Heart right ventricle (tissue), 16 donors: ENCODE measurements at regions not wholly inside any gene's neighbourhood (a gene's known extent, or its start where the extent isn't known, plus 50 kb on each side); places are given as distances from the start of the nearest gene placed in this dataset.

Experiments used
- ATAC-seq, 8 donors: fragments of 200-7000 bp; cut with Tn5 transposase; one replicate each; pipeline ENCODE4 v1.9.1; 2020; ENCODE audit warnings: mild to moderate bottlenecking in 8 of 8, moderate library complexity in 8 of 8, moderate number of reproducible peaks in 1 of 8
- DNase-seq, 2 donors: peaks; one replicate each; pipeline ENCODE4 v3.0.0-alpha.2; 2020
- H3K27ac ChIP-seq, 10 donors: fragments of 200-600 bp; sonication (generic) in 2 of 10; one replicate each; pipeline versions ENCODE4 v1.5.0 to v1.8.0; 2020 to 2022; ENCODE audit warnings: mild to moderate bottlenecking in 3 of 10
- H3K27me3 ChIP-seq, 7 donors: fragments of 200-600 bp; one replicate each; pipeline ENCODE4 v1.8.0; 2021 to 2022; ENCODE audit warnings: mild to moderate bottlenecking in 2 of 7
- H3K36me3 ChIP-seq, 9 donors: fragments of 200-600 bp; sonication (generic) in 1 of 9; one replicate each; pipeline versions ENCODE4 v1.5.0 to v1.8.0; 2020 to 2022; ENCODE audit warnings: mild to moderate bottlenecking in 2 of 9
- H3K4me1 ChIP-seq, 9 donors: fragments of 200-600 bp; sonication (generic) in 1 of 9; one replicate each; pipeline versions ENCODE4 v1.5.0 to v1.8.0; 2020 to 2022; ENCODE audit warnings: mild to moderate bottlenecking in 4 of 9
- H3K4me3 ChIP-seq, 10 donors: fragments of 200-600 bp; sonication (generic) in 2 of 10; one replicate each; pipeline versions ENCODE4 v1.5.0 to v1.8.0; 2020 to 2022; ENCODE audit warnings: mild to moderate bottlenecking in 7 of 10, moderate library complexity in 2 of 10
- H3K9me3 ChIP-seq, 11 donors: fragments of 200-600 bp in 10 of 11; sonication (generic) in 2 of 11; one replicate each; pipeline versions ENCODE4 v1.5.0 to v1.8.0; 2013 to 2022; ENCODE audit warnings: mild to moderate bottlenecking in 2 of 11, control low read depth in 1 of 11, moderate library complexity in 1 of 11
- CTCF ChIP-seq, 9 donors: fragments of 200-600 bp; sonication (generic) in 2 of 9; IDR thresholded peaks; one replicate each; pipeline versions ENCODE4 v1.5.0 to v1.8.0; 2021 to 2022; ENCODE audit warnings: antibody characterized with exemption in 9 of 9, mild to moderate bottlenecking in 5 of 9, moderate library complexity in 1 of 9
- WGBS, 2 donors: extraction: QIAGEN DNeasy Blood & Tissue Kit; methylation state at CpG; one replicate each; pipeline ENCODE4 v1.1.7; 2013; ENCODE audit warnings: inconsistent platforms in 1 of 2; 5-methylcytosine and 5-hydroxymethylcytosine counted together
- intact Hi-C, 10 donors: fragments of 100-400 bp; cut with DNase I; formaldehyde crosslinking; loops; one replicate each; pipeline versions ENCODE4 v1.11.1 to v1.14.2; 2022
- donor health status: Arrhythmogenic right ventricular cardiomyopathy.
- donor health status: ischemic (EF 13 %, LVEDD 7.1; RV severe dilation, severe dysfunction).
- donor health status: healthy with polysubstance abuse.
- donor health status: DM: no; HTN: yes; CAD: no.
- donor health status: DM: no; HTN: no; CAD: no.
- donor health status: ischemic (EF 25% LVEDD 6.9; RV normal size, moderate dysfunction).
- donor health status: ischemic (EF 25% LVEDD 5.7; RV mildly dilated, moderate dysfunction).
- donor health status: healthy.
- donor health status: DM: yes; HTN: yes; CAD: no.
- donor health status: Ischemic cardiomyopathy.
- donor health status: ischemic (EF 35%, LVEDD 5.7; RV mildly dilated, moderate dysfunction).
- donor health status: nonischemic (EF 11% LVEDD 7.7; RV severe dilation, severe dysfunction).
- donor health status: DM: yes; HTN: yes; CAD: no.
- donor health status: PGD.
- donor health status: ischemic (EF 29% LVEDD 5.4; RV normal size, mild dysfunction).
- donor health status: nonischemic (EF 23%, LVEDD 6.1; RV moderate dilation, normal function).

- no peaks in the 10 kb centered on the region for H3K4me1 ChIP-seq
- H3K27ac ChIP-seq, result no peak overlapping the region
- DNase-seq, result no peak
- no peaks in the 10 kb centered on the region for H3K9me3 ChIP-seq
- no peak for TF ChIP-seq CTCF (IDR thresholded peaks at IDR 0.05)
- no peak overlapping the region for H3K4me3 ChIP-seq
- WGBS, 2 donors, result 68 to 74% methylated on average over 8 of the region's 8 CpGs
- H3K36me3 ChIP-seq, result no peaks in the 10 kb centered on the region
- peaks cover 0 to 27% (median 6%) of the 10 kb centered on the region in 7 donors for H3K27me3 ChIP-seq
- intact Hi-C loops, result no loop called here
- ATAC-seq, result no peak
Measured at GRCh38 chr1:4121293-4121684, 221.2 kb upstream of the C1orf174 start.

GRCh38 chr1:4121834-4122512, 221.9 kb upstream of the C1orf174 start:
- H3K9me3 ChIP-seq, result peaks cover 0 to 4% (median 0%) of the 10 kb centered on the region in 11 donors
- H3K4me3 ChIP-seq, result no peak overlapping the region
- ATAC-seq, result no peak
- WGBS, 2 donors, result 79 to 84% methylated on average over 20 of the region's 20 CpGs
- intact Hi-C loops, result no loop called here
- no peak for TF ChIP-seq CTCF (IDR thresholded peaks at IDR 0.05)
- H3K36me3 ChIP-seq, result no peaks in the 10 kb centered on the region
- no peak for DNase-seq
- H3K27me3 ChIP-seq, result peaks cover 0 to 25% (median 6%) of the 10 kb centered on the region in 7 donors
- H3K27ac ChIP-seq, result no peak overlapping the region
- no peaks in the 10 kb centered on the region for H3K4me1 ChIP-seq

- Histone ChIP-seq H3K27ac (no peak overlapping the region), H3K27me3 (peaks cover 0 to 23% (median 6%) of the 10 kb centered on the region in 7 donors), H3K4me3 (no peak overlapping the region), H3K4me1 (no peaks in the 10 kb centered on the region), H3K36me3 (no peaks in the 10 kb centered on the region), H3K9me3 (peaks cover 0 to 5% (median 0%) of the 10 kb centered on the region in 11 donors)
- no peak for DNase-seq
- no peak for TF ChIP-seq CTCF (IDR thresholded peaks at IDR 0.05)
- 75 to 77% methylated on average over 8 of the region's 8 CpGs for WGBS, 2 donors
- no peak for ATAC-seq
- intact Hi-C loops, result no loop called here
Measured at GRCh38 chr1:4122513-4123160, 222.6 kb upstream of the C1orf174 start.

GRCh38 chr1:4124631-4125145, 224.6 kb upstream of the C1orf174 start:
- no peak for TF ChIP-seq CTCF (IDR thresholded peaks at IDR 0.05)
- ATAC-seq (no peak), DNase-seq (no peak)
- WGBS, 2 donors, result 73% methylated on average over 6 of the region's 6 CpGs
- intact Hi-C loops, result no loop called here
- Histone ChIP-seq H3K27me3 (peaks cover 0 to 16% (median 1%) of the 10 kb centered on the region in 7 donors), H3K4me1 (no peaks in the 10 kb centered on the region), H3K4me3 (no peak overlapping the region), H3K36me3 (no peaks in the 10 kb centered on the region), H3K27ac (no peak overlapping the region), H3K9me3 (peaks cover 0 to 5% (median 0%) of the 10 kb centered on the region in 11 donors)
